ENCODE measurements at regions not wholly inside any gene's neighbourhood (a gene's known extent, or its start where the extent isn't known, plus 50 kb on each side); places are given as distances from the start of the nearest gene placed in this dataset.

GRCh38 chr3:20669184-20669583 lies 483.2 kb upstream of the SGO1 start:
- H3K9me3 ChIP-seq: no peaks in the 10 kb centered on the region
- H3K4me3 ChIP-seq: no peak overlapping the region
- no peaks in the 10 kb centered on the region for H3K27me3 ChIP-seq
- no peaks in the 10 kb centered on the region for H3K4me1 ChIP-seq
- no peak for DNase-seq (ENCODE audit: low spot score in 2 of 2)
- no peak overlapping the region for H3K27ac ChIP-seq
- TF ChIP-seq POLR2AphosphoS5 (IDR thresholded peaks at IDR 0.05) (no peak), CTCF (IDR thresholded peaks at IDR 0.05) (no peak), POLR2A (IDR thresholded peaks at IDR 0.05) (no peak)
- H3K36me3 ChIP-seq: no peaks in the 10 kb centered on the region
- intact Hi-C loops (cut with DNase I; ENCODE audit: low total_unique reads): no loop called here

- no peaks in the 10 kb centered on the region for H3K27me3 ChIP-seq
- H3K4me3 ChIP-seq: no peak overlapping the region
- TF ChIP-seq CTCF (IDR thresholded peaks at IDR 0.05) (no peak), POLR2A (IDR thresholded peaks at IDR 0.05) (no peak), POLR2AphosphoS5 (IDR thresholded peaks at IDR 0.05) (no peak)
- no peak overlapping the region for H3K27ac ChIP-seq
- DNase-seq (ENCODE audit: low spot score in 2 of 2): no peak
- H3K36me3 ChIP-seq: no peaks in the 10 kb centered on the region
- H3K4me1 ChIP-seq: no peaks in the 10 kb centered on the region
- intact Hi-C loops (cut with DNase I; ENCODE audit: low total_unique reads): loop anchor here (1.0 kb wide), 1 partner anchor 9 kb away; no protein-coding TSS in a partner anchor
- no peaks in the 10 kb centered on the region for H3K9me3 ChIP-seq
Observed at GRCh38 chr3:20668411-20668810, 482.4 kb upstream of the SGO1 start.

- Histone ChIP-seq H3K27me3 (no peaks in the 10 kb centered on the region), H3K36me3 (no peaks in the 10 kb centered on the region), H3K4me3 (no peak overlapping the region), H3K4me1 (no peaks in the 10 kb centered on the region), H3K27ac (no peak overlapping the region), H3K9me3 (no peaks in the 10 kb centered on the region)
- no peak for DNase-seq (ENCODE audit: low spot score in 2 of 2)
- intact Hi-C loops (cut with DNase I; ENCODE audit: low total_unique reads): no loop called here
- TF ChIP-seq POLR2A (IDR thresholded peaks at IDR 0.05) (no peak), CTCF (IDR thresholded peaks at IDR 0.05) (no peak), POLR2AphosphoS5 (IDR thresholded peaks at IDR 0.05) (no peak)
Observed at GRCh38 chr3:20666091-20666490, 480.1 kb upstream of the SGO1 start.

GRCh38 chr3:20658491-20658890 lies 472.5 kb upstream of the SGO1 start:
- Histone ChIP-seq H3K36me3 (no peaks in the 10 kb centered on the region), H3K9me3 (peaks cover 0 to 7% of the 10 kb centered on the region in 2 donors), H3K27ac (no peak overlapping the region), H3K4me3 (no peak overlapping the region), H3K4me1 (no peaks in the 10 kb centered on the region), H3K27me3 (no peaks in the 10 kb centered on the region)
- DNase-seq (ENCODE audit: low spot score in 2 of 2): no peak
- intact Hi-C loops (cut with DNase I; ENCODE audit: low total_unique reads): no loop called here
- TF ChIP-seq CTCF (IDR thresholded peaks at IDR 0.05): no peak
- no peak for TF ChIP-seq POLR2A (IDR thresholded peaks at IDR 0.05)
- TF ChIP-seq POLR2AphosphoS5 (IDR thresholded peaks at IDR 0.05): no peak

GRCh38 chr3:20657560-20657959 lies 471.6 kb upstream of the SGO1 start:
- no peaks in the 10 kb centered on the region for H3K36me3 ChIP-seq
- TF ChIP-seq POLR2AphosphoS5 (IDR thresholded peaks at IDR 0.05) (no peak), POLR2A (IDR thresholded peaks at IDR 0.05) (no peak), CTCF (IDR thresholded peaks at IDR 0.05) (no peak)
- H3K4me3 ChIP-seq: no peak overlapping the region
- intact Hi-C loops (cut with DNase I; ENCODE audit: low total_unique reads): no loop called here
- H3K27ac ChIP-seq: no peak overlapping the region
- H3K27me3 ChIP-seq: no peaks in the 10 kb centered on the region
- peaks cover 0 to 7% of the 10 kb centered on the region in 2 donors for H3K9me3 ChIP-seq
- no peaks in the 10 kb centered on the region for H3K4me1 ChIP-seq
- DNase-seq (ENCODE audit: low spot score in 2 of 2): no peak
